ENCODE measurements at regions not wholly inside any gene's neighbourhood (a gene's known extent, or its start where the extent isn't known, plus 50 kb on each side); places are given as distances from the start of the nearest gene placed in this dataset.

DNA sequence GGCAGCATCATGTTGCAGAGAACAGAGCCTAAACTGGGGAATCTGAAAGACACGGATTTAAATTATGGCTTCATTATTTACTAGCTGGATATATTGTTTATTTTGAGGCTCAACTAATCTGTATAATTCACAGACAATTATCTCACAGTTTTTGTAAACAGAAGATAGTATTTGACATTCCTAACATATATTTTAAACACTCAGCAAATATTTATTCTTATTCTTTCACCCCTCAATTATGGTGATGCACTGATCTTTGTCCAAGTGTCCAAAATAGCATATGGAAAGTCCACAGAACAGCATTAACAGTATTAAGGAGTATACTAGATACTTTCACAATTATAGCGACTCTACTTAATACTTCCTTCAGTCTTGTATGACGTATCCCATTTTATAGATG lies 257.0 kb downstream of the ADGRG6 start:
- intact Hi-C loops (cut with DNase I) = no loop called here
- Histone ChIP-seq H3K4me1 (no peaks in the 10 kb centered on the region), H3K9me3 (no peaks in the 10 kb centered on the region), H3K4me3 (no peak overlapping the region), H3K27ac (no peak overlapping the region), H3K36me3 (no peaks in the 10 kb centered on the region), H3K27me3 (no peaks in the 10 kb centered on the region)
- 73 to 76% methylated on average over 3 of the region's 3 CpGs for WGBS, 2 donors
- no peak for DNase-seq
- no peak for TF ChIP-seq POLR2A (IDR thresholded peaks at IDR 0.05)
- TF ChIP-seq, protein P1, sequence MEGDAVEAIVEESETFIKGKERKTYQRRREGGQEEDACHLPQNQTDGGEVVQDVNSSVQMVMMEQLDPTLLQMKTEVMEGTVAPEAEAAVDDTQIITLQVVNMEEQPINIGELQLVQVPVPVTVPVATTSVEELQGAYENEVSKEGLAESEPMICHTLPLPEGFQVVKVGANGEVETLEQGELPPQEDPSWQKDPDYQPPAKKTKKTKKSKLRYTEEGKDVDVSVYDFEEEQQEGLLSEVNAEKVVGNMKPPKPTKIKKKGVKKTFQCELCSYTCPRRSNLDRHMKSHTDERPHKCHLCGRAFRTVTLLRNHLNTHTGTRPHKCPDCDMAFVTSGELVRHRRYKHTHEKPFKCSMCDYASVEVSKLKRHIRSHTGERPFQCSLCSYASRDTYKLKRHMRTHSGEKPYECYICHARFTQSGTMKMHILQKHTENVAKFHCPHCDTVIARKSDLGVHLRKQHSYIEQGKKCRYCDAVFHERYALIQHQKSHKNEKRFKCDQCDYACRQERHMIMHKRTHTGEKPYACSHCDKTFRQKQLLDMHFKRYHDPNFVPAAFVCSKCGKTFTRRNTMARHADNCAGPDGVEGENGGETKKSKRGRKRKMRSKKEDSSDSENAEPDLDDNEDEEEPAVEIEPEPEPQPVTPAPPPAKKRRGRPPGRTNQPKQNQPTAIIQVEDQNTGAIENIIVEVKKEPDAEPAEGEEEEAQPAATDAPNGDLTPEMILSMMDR (IDR thresholded peaks at IDR 0.05) = no peak

DNA sequence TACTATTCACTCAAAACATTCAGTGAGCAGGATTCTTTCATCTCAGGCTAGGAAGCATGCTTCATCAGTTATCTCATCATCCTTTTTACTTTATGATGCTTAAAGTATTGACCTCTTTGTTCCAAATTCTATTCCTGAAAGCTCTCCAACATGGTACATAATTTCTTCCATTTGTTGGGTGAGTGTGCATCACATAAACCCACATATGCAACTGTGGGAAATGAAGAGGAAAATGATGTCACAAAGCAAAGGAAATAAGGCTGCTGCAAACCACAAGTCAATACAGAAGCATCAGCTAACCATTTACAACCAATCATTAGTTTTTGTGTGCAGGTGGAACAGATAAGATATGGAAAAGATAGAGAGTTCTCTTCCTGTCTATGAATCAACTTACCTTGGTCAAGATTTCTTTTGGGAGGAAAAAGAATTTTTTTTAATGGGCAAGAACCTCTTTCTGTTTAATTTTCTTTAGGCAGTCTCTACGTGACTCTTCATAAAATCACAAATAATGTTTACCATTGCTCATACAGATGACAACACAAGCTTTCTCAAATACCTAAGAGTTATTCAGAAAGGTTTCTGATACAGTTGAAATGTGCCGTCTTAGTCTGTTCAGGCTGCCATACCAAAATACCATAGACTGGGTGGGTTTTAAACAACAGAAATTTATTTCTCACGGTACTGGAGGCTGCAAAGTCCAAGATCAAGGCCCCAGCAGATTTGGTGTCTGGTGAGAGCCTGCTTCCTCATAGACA lies 259.9 kb downstream of the ADGRG6 start:
- Histone ChIP-seq H3K27me3 (no peaks in the 10 kb centered on the region), H3K36me3 (no peaks in the 10 kb centered on the region), H3K4me1 (no peaks in the 10 kb centered on the region), H3K4me3 (no peak overlapping the region), H3K27ac (no peak overlapping the region), H3K9me3 (no peaks in the 10 kb centered on the region)
- no peak for DNase-seq
- TF ChIP-seq POLR2A (IDR thresholded peaks at IDR 0.05) = no peak
- TF ChIP-seq, protein P1 (IDR thresholded peaks at IDR 0.05) = no peak
- intact Hi-C loops (cut with DNase I) = no loop called here
- WGBS, 2 donors = 78 to 85% methylated on average over 3 of the region's 3 CpGs

DNA sequence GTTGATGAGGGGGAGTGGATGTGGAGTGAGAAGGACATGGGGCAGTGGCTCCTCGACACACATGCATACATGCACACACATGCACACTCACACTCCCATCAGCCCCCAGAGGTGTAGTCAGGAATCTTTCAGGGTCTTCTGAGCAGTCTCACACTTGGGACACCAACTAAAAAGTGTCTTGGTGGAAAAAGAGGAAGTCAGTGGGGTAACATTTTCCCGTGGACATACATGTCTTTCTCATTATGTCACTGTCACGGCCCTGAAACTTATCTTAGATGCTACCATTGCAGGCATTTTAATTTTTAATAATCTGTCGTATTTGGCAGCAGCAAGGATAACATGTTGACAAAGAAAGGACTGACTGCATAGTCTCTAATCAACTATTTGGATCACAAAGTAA lies 261.1 kb downstream of the ADGRG6 start:
- no peak for DNase-seq
- H3K36me3 ChIP-seq = no peaks in the 10 kb centered on the region
- H3K4me1 ChIP-seq = no peaks in the 10 kb centered on the region
- no peaks in the 10 kb centered on the region for H3K27me3 ChIP-seq
- TF ChIP-seq, protein P1 (IDR thresholded peaks at IDR 0.05) = no peak
- no peak for TF ChIP-seq POLR2A (IDR thresholded peaks at IDR 0.05)
- H3K4me3 ChIP-seq = no peak overlapping the region
- H3K27ac ChIP-seq = no peak overlapping the region
- intact Hi-C loops (cut with DNase I) = no loop called here
- H3K9me3 ChIP-seq = no peaks in the 10 kb centered on the region
- 83 to 84% methylated on average over 4 of the region's 4 CpGs for WGBS, 2 donors

- Histone ChIP-seq H3K27ac (no peak overlapping the region), H3K4me3 (no peak overlapping the region), H3K27me3 (no peaks in the 10 kb centered on the region), H3K4me1 (peaks cover 0 to 22% (median 16%) of the 10 kb centered on the region in 3 donors), H3K36me3 (no peaks in the 10 kb centered on the region), H3K9me3 (no peaks in the 10 kb centered on the region)
- WGBS, 2 donors = 53 to 65% methylated on average over 8 to 10 of the region's 10 CpGs
- no peak for DNase-seq
- TF ChIP-seq POLR2A (IDR thresholded peaks at IDR 0.05) = no peak
- TF ChIP-seq, protein P1 (IDR thresholded peaks at IDR 0.05) = peak; percentile 63 to 81 (median 74)
- intact Hi-C loops (cut with DNase I) = no loop called here
Observed at GRCh38 chr6:142566628-142567396, 265.0 kb downstream of the ADGRG6 start.

DNA sequence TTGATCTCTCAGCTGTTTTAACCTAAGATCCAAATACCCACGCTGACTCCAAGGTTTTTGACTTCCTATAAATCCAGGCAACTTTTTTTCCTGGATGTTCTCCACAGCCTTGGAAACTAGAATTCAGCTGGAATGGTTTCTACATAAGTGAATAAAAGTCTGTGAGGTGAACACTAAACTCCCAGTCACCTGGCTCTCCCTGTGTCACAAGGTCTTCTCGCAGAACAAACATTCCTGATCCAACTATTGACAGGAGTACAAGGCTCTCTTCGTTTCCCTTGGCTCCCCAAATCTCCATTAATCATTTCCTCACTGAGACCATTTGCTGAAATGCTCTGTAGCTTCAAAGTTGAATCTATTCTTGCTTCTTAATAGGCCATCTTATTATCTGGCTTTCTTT lies 265.7 kb downstream of the ADGRG6 start:
- no peak for DNase-seq
- intact Hi-C loops (cut with DNase I) = no loop called here
- TF ChIP-seq, protein P1 (IDR thresholded peaks at IDR 0.05) = no peak
- no peak for TF ChIP-seq POLR2A (IDR thresholded peaks at IDR 0.05)
- Histone ChIP-seq H3K27me3 (no peaks in the 10 kb centered on the region), H3K36me3 (no peaks in the 10 kb centered on the region), H3K4me3 (no peak overlapping the region), H3K4me1 (peaks cover 0 to 22% (median 16%) of the 10 kb centered on the region in 3 donors), H3K27ac (no peak overlapping the region), H3K9me3 (no peaks in the 10 kb centered on the region)
- WGBS, 2 donors = 70 to 72% methylated on average over 3 of the region's 3 CpGs

Measured in esophagus squamous epithelium (tissue), 5 donors.